H1 (cell line): ENCODE measurements at regions not wholly inside any gene's neighbourhood (a gene's known extent, or its start where the extent isn't known, plus 50 kb on each side); places are given as distances from the start of the nearest gene placed in this dataset.

ENCODE experiments used
- CTCF ChIA-PET: fragments of 300-600 bp; sonication (Branson Sonifier 250); formaldehyde crosslinking; loops from one replicate; lab custom pipeline; 2021; ENCODE audit not compliant: partially characterized antibody; lab: Charles Lee
- POLR2A ChIA-PET: fragments of 300-600 bp; sonication (Branson Sonifier 250); formaldehyde crosslinking; loops from one replicate; lab custom pipeline; 2021; ENCODE audit warnings: inconsistent platforms; ENCODE audit not compliant: partially characterized antibody; lab: Charles Lee
- DNase-seq, 2 experiments: peaks; one replicate each; pipeline versions ENCODE4 v3.0.0 to v3.0.0-alpha.2; 2010 to 2022; ENCODE audit warnings: low spot score in 2 of 2, low read depth in 1 of 2, mixed read lengths in 1 of 2
- FAIRE-seq: peaks from 2 replicates; lab custom pipeline; 2011; peaks lifted over from hg19 to GRCh38; lab: Jason Lieb, UNC
- H2AFZ ChIP-seq: 2 replicates; pipeline ENCODE4 v1.8.1; 2012; ENCODE audit warnings: low read length, inconsistent platforms
- H2AK5ac ChIP-seq: 2 replicates; pipeline ENCODE4 v1.6.1; 2013; ENCODE audit warnings: low read depth, low read length
- H2BK120ac ChIP-seq: replicated peaks from 2 replicates; pipeline ENCODE3; 2013; ENCODE audit warnings: low read depth, low read length, inconsistent platforms
- H2BK12ac ChIP-seq: 2 replicates; pipeline ENCODE4 v1.6.1; 2013; ENCODE audit warnings: low read depth, low read length
- H2BK15ac ChIP-seq: 2 replicates; pipeline ENCODE4 v1.6.1; 2013; ENCODE audit warnings: low read length
- H2BK20ac ChIP-seq: 2 replicates; pipeline ENCODE4 v1.6.1; 2013; ENCODE audit warnings: low read length
- H2BK5ac ChIP-seq: 2 replicates; pipeline ENCODE4 v1.6.1; 2013; ENCODE audit warnings: low read depth, low read length
- H3K14ac ChIP-seq: 2 replicates; pipeline ENCODE4 v1.6.1; 2013; ENCODE audit warnings: inconsistent platforms; ENCODE audit not compliant: insufficient read length
- H3K18ac ChIP-seq: 2 replicates; pipeline ENCODE4 v1.6.1; 2013; ENCODE audit warnings: low read length; ENCODE audit errors: extremely low read depth
- H3K23ac ChIP-seq: 2 replicates; pipeline ENCODE4 v1.6.1; 2013; ENCODE audit warnings: inconsistent platforms; ENCODE audit not compliant: insufficient read length
- H3K23me2 ChIP-seq: 2 replicates; pipeline ENCODE4 v1.6.1; 2013; ENCODE audit warnings: low read depth, low read length
- H3K27ac ChIP-seq: 2 replicates; pipeline ENCODE4 v1.6.1; 2011; ENCODE audit warnings: low read depth, low read length, inconsistent platforms
- H3K27me3 ChIP-seq, 4 experiments: replicated peaks in 1 of 4; 1 replicate in 1 of 4; 2 replicates in 3 of 4; pipeline versions ENCODE4 v1.6.1 to v1.8.1; 2011 to 2013; ENCODE audit warnings: low read length in 3 of 4, mild to moderate bottlenecking in 3 of 4, inconsistent platforms in 2 of 4, mixed read lengths in 2 of 4, moderate library complexity in 1 of 4; ENCODE audit not compliant: control insufficient read depth in 3 of 4, insufficient read depth in 3 of 4; ENCODE audit errors: extremely low read depth in 1 of 4
- H3K36me3 ChIP-seq, 4 experiments: 2 replicates each; pipeline versions ENCODE4 v1.6.1 to v1.8.1; 2011 to 2013; ENCODE audit warnings: mild to moderate bottlenecking in 4 of 4, low read length in 3 of 4, moderate library complexity in 2 of 4, control low read depth in 1 of 4, inconsistent platforms in 1 of 4; ENCODE audit not compliant: insufficient read depth in 4 of 4, control insufficient read depth in 2 of 4
- H3K4ac ChIP-seq: replicated peaks from 2 replicates; pipeline ENCODE3; 2013; ENCODE audit warnings: low read length, low read depth, mixed read lengths, inconsistent platforms; ENCODE audit not compliant: insufficient read length
- H3K4me1 ChIP-seq, 4 experiments: replicated peaks in 1 of 4; 1 replicate in 1 of 4; 2 replicates in 3 of 4; pipeline versions ENCODE4 v1.6.1 to v1.8.1; 2011 to 2013; ENCODE audit warnings: low read length in 3 of 4, inconsistent platforms in 2 of 4, mixed read lengths in 1 of 4; ENCODE audit not compliant: insufficient read depth in 4 of 4, control insufficient read depth in 3 of 4
- H3K4me2 ChIP-seq, 2 experiments: 2 replicates each; pipeline versions ENCODE4 v1.6.1 to v1.8.1; 2011 to 2013; ENCODE audit warnings: low read depth in 2 of 2, low read length in 2 of 2, control low read depth in 1 of 2, inconsistent platforms in 1 of 2, mild to moderate bottlenecking in 1 of 2; ENCODE audit not compliant: insufficient read depth in 1 of 2
- H3K4me3 ChIP-seq, 4 experiments: fragments of 200-600, 300-600 bp in 1 of 4; sonication (generic), shearing (Covaris generic), sonication (Bioruptor Twin) in 1 of 4; 2 replicates each; pipeline versions ENCODE4 v1.5.1 to v1.8.1; 2011 to 2016; ENCODE audit warnings: low read length in 4 of 4, low read depth in 3 of 4, control low read depth in 2 of 4, inconsistent platforms in 2 of 4, mild to moderate bottlenecking in 2 of 4, mixed read lengths in 1 of 4, moderate library complexity in 1 of 4; ENCODE audit not compliant: insufficient read depth in 2 of 4; ENCODE audit errors: extremely low read depth in 1 of 4
- H3K56ac ChIP-seq: replicated peaks from 2 replicates; pipeline ENCODE3; 2013; ENCODE audit warnings: low read depth, mild to moderate bottlenecking, mixed read lengths, low read length, inconsistent platforms; ENCODE audit not compliant: insufficient read length
- H3K79me1 ChIP-seq: 2 replicates; pipeline ENCODE4 v1.6.1; 2013; ENCODE audit warnings: low read depth, low read length, control low read depth
- H3K79me2 ChIP-seq, 2 experiments: 2 replicates each; pipeline versions ENCODE4 v1.6.1 to v1.8.1; 2012 to 2013; ENCODE audit warnings: low read length in 2 of 2, mild to moderate bottlenecking in 2 of 2, inconsistent platforms in 1 of 2; ENCODE audit not compliant: insufficient read depth in 2 of 2, control insufficient read depth in 1 of 2
- H3K9ac ChIP-seq, 4 experiments: replicated peaks in 1 of 4; 1 replicate in 1 of 4; 2 replicates in 3 of 4; pipeline versions ENCODE4 v1.6.1 to v1.8.1; 2011 to 2013; ENCODE audit warnings: low read depth in 3 of 4, low read length in 3 of 4, control low read depth in 2 of 4, mild to moderate bottlenecking in 2 of 4, moderate library complexity in 2 of 4, inconsistent platforms in 1 of 4; ENCODE audit errors: extremely low read depth in 1 of 4
- H3K9me3 ChIP-seq, 2 experiments: 2 replicates each; pipeline versions ENCODE4 v1.6.1 to v1.8.1; 2012 to 2013; ENCODE audit warnings: mild to moderate bottlenecking in 2 of 2, moderate library complexity in 2 of 2, control low read depth in 1 of 2, inconsistent platforms in 1 of 2, low read depth in 1 of 2, low read length in 1 of 2, mixed read lengths in 1 of 2; ENCODE audit not compliant: insufficient read depth in 2 of 2
- H4K20me1 ChIP-seq, 2 experiments: replicated peaks in 1 of 2; 2 replicates each; pipeline versions ENCODE3 to v1.8.1; 2011 to 2013; ENCODE audit warnings: inconsistent platforms in 2 of 2, low read length in 2 of 2, mild to moderate bottlenecking in 1 of 2; ENCODE audit not compliant: insufficient read depth in 2 of 2, control insufficient read depth in 1 of 2
- H4K5ac ChIP-seq: 2 replicates; pipeline ENCODE4 v1.6.1; 2013; ENCODE audit warnings: low read length, low read depth, mixed read lengths, inconsistent platforms; ENCODE audit not compliant: insufficient read length
- H4K8ac ChIP-seq: 2 replicates; pipeline ENCODE4 v1.8.0; 2013; ENCODE audit warnings: mild to moderate bottlenecking, moderate library complexity, low read length, inconsistent platforms; ENCODE audit not compliant: insufficient read depth; ENCODE audit errors: extremely low read depth
- H4K91ac ChIP-seq: replicated peaks from 2 replicates; pipeline ENCODE3; 2013; ENCODE audit warnings: low read length, mixed read lengths, inconsistent platforms; ENCODE audit not compliant: insufficient read length
- ASH2L ChIP-seq: fragments of 200-600, 300-600 bp; sonication (generic); IDR thresholded peaks from one replicate; pipeline ENCODE4 v1.7.1; 2017; ENCODE audit warnings: low read length
- BCL11A ChIP-seq, 2 experiments: IDR thresholded peaks; one replicate each; pipeline ENCODE4 v1.6.1; 2011; ENCODE audit warnings: low read depth in 2 of 2, low read length in 2 of 2, mild to moderate bottlenecking in 2 of 2
- CBX8 ChIP-seq: fragments of 300-800, 300-1000 bp; sonication (generic); IDR thresholded peaks from 2 replicates; pipeline ENCODE4 v1.7.1; 2016; ENCODE audit warnings: low read depth, low read length, borderline replicate concordance
- EGR1 ChIP-seq: IDR thresholded peaks from 2 replicates; pipeline ENCODE4 v1.6.1; 2011; ENCODE audit warnings: low read depth, low read length, borderline replicate concordance
- HDAC6 ChIP-seq: IDR thresholded peaks from one replicate; pipeline ENCODE4 v1.7.1; 2012; ENCODE audit warnings: low read depth, mild to moderate bottlenecking, inconsistent platforms, low read length, moderate library complexity
- JUN ChIP-seq: IDR thresholded peaks from 2 replicates; pipeline ENCODE4 v1.6.1; 2011; ENCODE audit warnings: low read depth, mild to moderate bottlenecking, improper control_type of control experiment, low read length
- SIX5 ChIP-seq: IDR thresholded peaks from 2 replicates; pipeline ENCODE4 v1.6.1; 2011; ENCODE audit warnings: mild to moderate bottlenecking, low read depth, low read length

DNA sequence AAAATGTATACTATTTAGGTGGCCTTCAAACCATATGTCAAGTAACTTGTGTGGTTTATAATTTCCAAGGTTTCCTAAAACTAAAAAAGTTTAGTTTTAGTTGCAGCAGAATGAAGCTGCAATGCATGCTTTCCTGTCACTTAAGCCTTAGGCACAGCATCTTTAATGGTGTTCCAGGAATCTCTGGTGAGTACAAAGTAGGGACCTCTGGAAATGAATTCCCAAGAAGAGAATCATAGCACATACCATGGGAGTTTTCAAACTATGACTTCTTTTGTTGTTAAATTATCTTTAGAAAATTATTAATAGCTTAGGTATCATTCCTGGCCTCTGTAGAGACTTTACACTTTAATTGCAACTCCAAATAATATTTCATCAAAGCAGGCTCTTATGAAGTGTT is 1005.9 kb upstream of the PABPC4L start:
- H3K14ac ChIP-seq, result no peak overlapping the region
- no peaks in the 10 kb centered on the region for H3K9me3 ChIP-seq
- H3K23ac ChIP-seq, result no peak overlapping the region
- no peak overlapping the region for H2AFZ ChIP-seq
- TF ChIP-seq ASH2L (no peak), BCL11A (IDR thresholded peaks at IDR 0.05; ENCODE audit: low read depth in 2 of 2, low read length in 2 of 2) (no peak), CBX8 (no peak), HDAC6 (no peak), JUN (no peak), SIX5 (no peak), EGR1 (no peak)
- H3K4me1 ChIP-seq, result no peaks in the 10 kb centered on the region
- no peak overlapping the region for H3K56ac ChIP-seq
- POLR2A ChIA-PET, result no interaction called here
- no peak overlapping the region for H3K4me3 ChIP-seq
- no peak overlapping the region for H2AK5ac ChIP-seq
- no peak overlapping the region for H2BK5ac ChIP-seq
- H2BK12ac ChIP-seq, result no peak overlapping the region
- H3K4ac ChIP-seq, result no peak overlapping the region
- no peak overlapping the region for H2BK15ac ChIP-seq
- no peaks in the 10 kb centered on the region for H3K23me2 ChIP-seq
- no peak for FAIRE-seq
- no peak overlapping the region for H3K27ac ChIP-seq
- CTCF ChIA-PET, result interaction anchor here (0.6 to 0.8 kb wide), 2 partner anchors 9 to 1830 kb away, joined by 3 read pairs; no protein-coding TSS in a partner anchor
- no peaks in the 10 kb centered on the region for H3K79me2 ChIP-seq
- H2BK120ac ChIP-seq, result no peak overlapping the region
- no peak overlapping the region for H4K5ac ChIP-seq
- H3K36me3 ChIP-seq, result no peaks in the 10 kb centered on the region
- H3K18ac ChIP-seq, result no peak overlapping the region
- no peak for DNase-seq
- no peak overlapping the region for H4K8ac ChIP-seq
- H4K91ac ChIP-seq, result no peak overlapping the region
- no peaks in the 10 kb centered on the region; a peak in 1 of 7 replicates for H3K27me3 ChIP-seq
- no peaks in the 10 kb centered on the region for H3K79me1 ChIP-seq
- no peak overlapping the region for H3K4me2 ChIP-seq
- no peaks in the 10 kb centered on the region for H4K20me1 ChIP-seq
- no peak overlapping the region for H3K9ac ChIP-seq
- H2BK20ac ChIP-seq, result no peak overlapping the region
